IMR-90 (cell line): ENCODE measurements at regions not wholly inside any gene's neighbourhood (a gene's known extent, or its start where the extent isn't known, plus 50 kb on each side); places are given as distances from the start of the nearest gene placed in this dataset.

Experiments
- MXI1 ChIP-seq: IDR thresholded peaks from 2 replicates; pipeline ENCODE4 v1.6.1; 2012; ENCODE audit warnings: low read depth, mild to moderate bottlenecking, low read length, moderate library complexity, borderline replicate concordance
- USF2 ChIP-seq: fragments of 150-350 bp; IDR thresholded peaks from 2 replicates; pipeline ENCODE4 v1.6.1; 2017; ENCODE audit warnings: mild to moderate bottlenecking, antibody characterized with exemption, low read length, low read depth
- TF ChIP-seq, protein P1 (sequence below): conservative IDR thresholded peaks from 2 replicates; pipeline ENCODE4 v1.5.1; 2012; ENCODE audit warnings: mild to moderate bottlenecking, low read depth, low read length, improper control_type of control experiment

- TF ChIP-seq, protein P1, sequence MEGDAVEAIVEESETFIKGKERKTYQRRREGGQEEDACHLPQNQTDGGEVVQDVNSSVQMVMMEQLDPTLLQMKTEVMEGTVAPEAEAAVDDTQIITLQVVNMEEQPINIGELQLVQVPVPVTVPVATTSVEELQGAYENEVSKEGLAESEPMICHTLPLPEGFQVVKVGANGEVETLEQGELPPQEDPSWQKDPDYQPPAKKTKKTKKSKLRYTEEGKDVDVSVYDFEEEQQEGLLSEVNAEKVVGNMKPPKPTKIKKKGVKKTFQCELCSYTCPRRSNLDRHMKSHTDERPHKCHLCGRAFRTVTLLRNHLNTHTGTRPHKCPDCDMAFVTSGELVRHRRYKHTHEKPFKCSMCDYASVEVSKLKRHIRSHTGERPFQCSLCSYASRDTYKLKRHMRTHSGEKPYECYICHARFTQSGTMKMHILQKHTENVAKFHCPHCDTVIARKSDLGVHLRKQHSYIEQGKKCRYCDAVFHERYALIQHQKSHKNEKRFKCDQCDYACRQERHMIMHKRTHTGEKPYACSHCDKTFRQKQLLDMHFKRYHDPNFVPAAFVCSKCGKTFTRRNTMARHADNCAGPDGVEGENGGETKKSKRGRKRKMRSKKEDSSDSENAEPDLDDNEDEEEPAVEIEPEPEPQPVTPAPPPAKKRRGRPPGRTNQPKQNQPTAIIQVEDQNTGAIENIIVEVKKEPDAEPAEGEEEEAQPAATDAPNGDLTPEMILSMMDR = no peak
- no peak for TF ChIP-seq USF2
- no peak for TF ChIP-seq MXI1
These were observed 74.9 kb upstream of the NR2F2 start for GRCh38 chr15:96255599-96255998.
